Ovary (tissue), 7 donors: ENCODE measurements at regions not wholly inside any gene's neighbourhood (a gene's known extent, or its start where the extent isn't known, plus 50 kb on each side); places are given as distances from the start of the nearest gene placed in this dataset.

Source experiments
- DNase-seq, 5 donors: peaks; one replicate each; pipeline ENCODE4 v3.0.0-alpha.2; 2019 to 2020
- H3K27ac ChIP-seq, 2 donors: fragments of 200-600 bp; one replicate each; pipeline versions ENCODE4 v1.5.1 to v1.8.0; 2019 to 2022
- H3K27me3 ChIP-seq: fragments of 200-600 bp; one replicate; pipeline ENCODE4 v1.8.0; 2022
- H3K36me3 ChIP-seq: fragments of 200-600 bp; sonication (generic); one replicate; pipeline ENCODE4 v1.5.1; 2019
- H3K4me1 ChIP-seq: one replicate; pipeline ENCODE4 v1.8.1; 2013; ENCODE audit warnings: mild to moderate bottlenecking, moderate library complexity; ENCODE audit not compliant: insufficient read depth
- H3K4me3 ChIP-seq: fragments of 200-600 bp; sonication (generic); one replicate; pipeline ENCODE4 v1.5.1; 2017
- H3K9me3 ChIP-seq, 2 donors: fragments of 200-600 bp in 1 of 2; sonication (generic) in 1 of 2; one replicate each; pipeline versions ENCODE4 v1.5.1 to v1.8.1; 2013 to 2019; ENCODE audit warnings: mild to moderate bottlenecking in 1 of 2, moderate library complexity in 1 of 2
- CTCF ChIP-seq, 3 donors: fragments of 450-650 bp in 2 of 3; fragments of 200-600 bp in 1 of 3; IDR thresholded peaks; one replicate each; pipeline versions ENCODE4 v1.5.1 to v1.8.0; 2016 to 2022; ENCODE audit warnings: antibody characterized with exemption in 3 of 3, mild to moderate bottlenecking in 1 of 3
- EP300 ChIP-seq: sonication (generic); formaldehyde crosslinking; IDR thresholded peaks from one replicate; pipeline ENCODE4 v1.6.1; 2017; ENCODE audit warnings: antibody characterized with exemption
- POLR2A ChIP-seq: fragments of 450-650 bp; IDR thresholded peaks from one replicate; pipeline ENCODE4 v1.6.1; 2017; ENCODE audit warnings: antibody characterized with exemption, mild to moderate bottlenecking, moderate library complexity
- WGBS, 3 donors: extraction: QIAGEN DNeasy Blood & Tissue Kit in 1 of 3; methylation state at CpG; one replicate each; pipeline versions ENCODE4 v1.1.5 to v1.1.7; 2013 to 2017; 5-methylcytosine and 5-hydroxymethylcytosine counted together
- intact Hi-C, 4 donors: fragments of 100-400 bp; cut with DNase I; formaldehyde crosslinking; loops; one replicate each; pipeline versions ENCODE4 v1.11.0 to v1.15.1; 2022 to 2023
- donor health status: DM: no; HTN: no; CAD: no; lungs with moderate emphysema.
- donor health status: DM: no; HTN: no; CAD: no.
- donor health status: Bipolar disorder and iron deficiency.
- donor health status: DM: no; HTN: no; CAD: no.
- donor health status: DM: yes; HTN: yes; CAD: no.

- intact Hi-C loops: no loop called here
- Histone ChIP-seq H3K27ac (no peak overlapping the region), H3K27me3 (no peaks in the 10 kb centered on the region), H3K4me3 (no peak overlapping the region), H3K4me1 (no peaks in the 10 kb centered on the region), H3K9me3 (no peaks in the 10 kb centered on the region), H3K36me3 (no peaks in the 10 kb centered on the region)
- 68 to 75% (median 71%) methylated on average over 3 of the region's 3 CpGs for WGBS, 3 donors
- TF ChIP-seq CTCF (IDR thresholded peaks at IDR 0.05) (no peak), EP300 (no peak), POLR2A (no peak)
- DNase-seq: no peak
Observed at GRCh38 chr16:52786091-52786490, 239.1 kb upstream of the TOX3 start.

GRCh38 chr16:52785653-52786052 is 238.7 kb upstream of the TOX3 start:
- DNase-seq: no peak
- no peaks in the 10 kb centered on the region for H3K9me3 ChIP-seq
- TF ChIP-seq CTCF (IDR thresholded peaks at IDR 0.05) (no peak), EP300 (no peak), POLR2A (no peak)
- no peaks in the 10 kb centered on the region for H3K36me3 ChIP-seq
- intact Hi-C loops: no loop called here
- no peaks in the 10 kb centered on the region for H3K4me1 ChIP-seq
- no peak overlapping the region for H3K4me3 ChIP-seq
- 96 to 98% (median 96%) methylated on average over 4 of the region's 4 CpGs for WGBS, 3 donors
- H3K27me3 ChIP-seq: no peaks in the 10 kb centered on the region
- no peak overlapping the region for H3K27ac ChIP-seq

GRCh38 chr16:52783616-52784015 is 236.7 kb upstream of the TOX3 start:
- no peak for TF ChIP-seq EP300
- no peak for TF ChIP-seq POLR2A
- no peak for TF ChIP-seq CTCF (IDR thresholded peaks at IDR 0.05)
- Histone ChIP-seq H3K27ac (no peak overlapping the region), H3K36me3 (no peaks in the 10 kb centered on the region), H3K4me3 (no peak overlapping the region), H3K4me1 (no peaks in the 10 kb centered on the region), H3K9me3 (no peaks in the 10 kb centered on the region), H3K27me3 (no peaks in the 10 kb centered on the region)
- intact Hi-C loops: no loop called here
- no peak for DNase-seq

GRCh38 chr16:52781005-52781630 is 234.2 kb upstream of the TOX3 start:
- WGBS, 3 donors: 66 to 68% (median 67%) methylated on average over 11 of the region's 11 CpGs
- Histone ChIP-seq H3K4me1 (no peaks in the 10 kb centered on the region), H3K4me3 (no peak overlapping the region), H3K9me3 (no peaks in the 10 kb centered on the region), H3K36me3 (no peaks in the 10 kb centered on the region), H3K27ac (no peak overlapping the region), H3K27me3 (no peaks in the 10 kb centered on the region)
- TF ChIP-seq POLR2A: no peak
- TF ChIP-seq EP300: no peak
- no peak for TF ChIP-seq CTCF (IDR thresholded peaks at IDR 0.05)
- intact Hi-C loops: no loop called here
- no peak for DNase-seq
